IMR-90 (cell line): ENCODE measurements at regions not wholly inside any gene's neighbourhood (a gene's known extent, or its start where the extent isn't known, plus 50 kb on each side); places are given as distances from the start of the nearest gene placed in this dataset.

Experiments used
- ATAC-seq: fragments of 200-7000 bp; cut with Tn5 transposase; 2 replicates; pipeline ENCODE4 v1.9.1; 2020; ENCODE audit warnings: low read depth, mild to moderate bottlenecking, moderate library complexity
- BruUV-seq: library from RNA; stranded (reverse); fragments of 400-500 nt; replicated peaks from 2 replicates; lab custom pipeline; 2021; lab: Mats Ljungman, UMichigan
- CTCF ChIA-PET: fragments of 300-600 bp; formaldehyde crosslinking; extraction: SDS; loops from one replicate; lab custom pipeline; 2021; ENCODE audit warnings: antibody characterized with exemption; lab: Yijun Ruan, JAX
- POLR2A ChIA-PET: fragments of 300-600 bp; sonication (Branson Sonifier 250); formaldehyde crosslinking; loops from one replicate; lab custom pipeline; 2022; ENCODE audit warnings: antibody characterized with exemption; ENCODE audit not compliant: unreplicated experiment; lab: Charles Lee
- DNase-seq: peaks from one replicate; pipeline ENCODE4 v3.0.0; 2013
- H2AFZ ChIP-seq: replicated peaks from 2 replicates; pipeline ENCODE3; 2013; ENCODE audit warnings: low read length, mild to moderate bottlenecking; ENCODE audit not compliant: poor library complexity
- H2AK5ac ChIP-seq: 2 replicates; pipeline ENCODE4 v1.6.1; 2013; ENCODE audit warnings: low read depth, low read length, inconsistent platforms
- H2AK9ac ChIP-seq: replicated peaks from 2 replicates; pipeline ENCODE3; 2013; ENCODE audit warnings: mild to moderate bottlenecking, low read depth, low read length, moderate library complexity; ENCODE audit not compliant: poor library complexity
- H2BK120ac ChIP-seq: 2 replicates; pipeline ENCODE4 v1.6.1; 2013; ENCODE audit warnings: low read depth, low read length, inconsistent platforms
- H2BK15ac ChIP-seq: 3 replicates; pipeline ENCODE4 v1.6.1; 2013; ENCODE audit warnings: low read depth, low read length, inconsistent platforms
- H2BK20ac ChIP-seq: 2 replicates; pipeline ENCODE4 v1.6.1; 2013; ENCODE audit warnings: low read depth, mild to moderate bottlenecking, inconsistent platforms, low read length, moderate library complexity
- H2BK5ac ChIP-seq: 2 replicates; pipeline ENCODE4 v1.6.1; 2013; ENCODE audit warnings: mild to moderate bottlenecking, low read depth, low read length, inconsistent platforms; ENCODE audit not compliant: poor library complexity, severe bottlenecking
- H3K14ac ChIP-seq: replicated peaks from 2 replicates; pipeline ENCODE4 v1.6.1; 2013; ENCODE audit warnings: low read depth, low read length, inconsistent platforms
- H3K18ac ChIP-seq: 2 replicates; pipeline ENCODE4 v1.6.1; 2013; ENCODE audit warnings: low read depth, low read length, control low read depth
- H3K23ac ChIP-seq: 2 replicates; pipeline ENCODE4 v1.6.1; 2013; ENCODE audit warnings: low read depth, low read length, inconsistent platforms
- H3K27ac ChIP-seq: 2 replicates; pipeline ENCODE4 v1.5.1; 2013; ENCODE audit warnings: mild to moderate bottlenecking, control low read depth, low read length; ENCODE audit not compliant: insufficient read depth
- H3K27me3 ChIP-seq: 2 replicates; pipeline ENCODE4 v1.6.1; 2013; ENCODE audit warnings: low read length; ENCODE audit not compliant: control insufficient read depth, insufficient read depth
- H3K36me3 ChIP-seq: 2 replicates; pipeline ENCODE4 v1.6.1; 2013; ENCODE audit warnings: low read length, mixed read lengths; ENCODE audit not compliant: control insufficient read depth, insufficient read depth
- H3K4ac ChIP-seq: 2 replicates; pipeline ENCODE4 v1.6.1; 2013; ENCODE audit warnings: low read depth, low read length, inconsistent platforms
- H3K4me1 ChIP-seq: 2 replicates; pipeline ENCODE4 v1.6.1; 2013; ENCODE audit warnings: low read length, mixed read lengths; ENCODE audit not compliant: control insufficient read depth, insufficient read depth
- H3K4me2 ChIP-seq: 2 replicates; pipeline ENCODE4 v1.6.1; 2013; ENCODE audit warnings: low read depth, mild to moderate bottlenecking, control low read depth, low read length, moderate library complexity
- H3K4me3 ChIP-seq: 2 replicates; pipeline ENCODE4 v1.5.1; 2013; ENCODE audit warnings: low read depth, mild to moderate bottlenecking, control low read depth, low read length, moderate library complexity; ENCODE audit not compliant: insufficient read depth
- H3K56ac ChIP-seq: 2 replicates; pipeline ENCODE4 v1.6.1; 2013; ENCODE audit warnings: low read length, inconsistent platforms; ENCODE audit not compliant: insufficient read depth; ENCODE audit errors: extremely low read depth
- H3K79me1 ChIP-seq, 2 experiments: 2 replicates each; pipeline ENCODE4 v1.6.1; 2013; ENCODE audit warnings: low read length in 2 of 2, inconsistent platforms in 1 of 2, low read depth in 1 of 2
- H3K9ac ChIP-seq: 2 replicates; pipeline ENCODE4 v1.6.1; 2013; ENCODE audit warnings: low read depth, low read length, control low read depth
- H3K9me1 ChIP-seq: 2 replicates; pipeline ENCODE4 v1.6.1; 2013; ENCODE audit warnings: low read length, inconsistent platforms; ENCODE audit not compliant: insufficient read depth
- H3K9me3 ChIP-seq: 2 replicates; pipeline ENCODE4 v1.6.1; 2013; ENCODE audit warnings: low read length; ENCODE audit not compliant: control insufficient read depth, insufficient read depth
- H4K20me1 ChIP-seq: 2 replicates; pipeline ENCODE4 v1.6.1; 2013; ENCODE audit warnings: low read length, inconsistent platforms; ENCODE audit not compliant: insufficient read depth
- H4K5ac ChIP-seq: 2 replicates; pipeline ENCODE4 v1.6.1; 2013; ENCODE audit warnings: mild to moderate bottlenecking, low read depth, low read length, control low read depth
- H4K8ac ChIP-seq, 2 experiments: 2 replicates each; pipeline ENCODE4 v1.6.1; 2013; ENCODE audit warnings: low read depth in 2 of 2, low read length in 2 of 2, control low read depth in 1 of 2, inconsistent platforms in 1 of 2
- H4K91ac ChIP-seq: 2 replicates; pipeline ENCODE4 v1.6.1; 2013; ENCODE audit warnings: low read depth, low read length, inconsistent platforms; ENCODE audit not compliant: insufficient read depth
- CEBPB ChIP-seq: IDR thresholded peaks from 2 replicates; pipeline ENCODE4 v1.6.1; 2012; ENCODE audit warnings: low read depth, low read length, improper control_type of control experiment
- CHD1 ChIP-seq: IDR thresholded peaks from 2 replicates; pipeline ENCODE4 v1.6.1; 2012; ENCODE audit warnings: low read depth, low read length, improper control_type of control experiment
- MAFK ChIP-seq: IDR thresholded peaks from 2 replicates; pipeline ENCODE4 v1.6.1; 2012; ENCODE audit warnings: low read depth, low read length, improper control_type of control experiment
- MAZ ChIP-seq: IDR thresholded peaks from 2 replicates; pipeline ENCODE4 v1.6.1; 2012; ENCODE audit warnings: low read depth, mild to moderate bottlenecking, low read length, improper control_type of control experiment, moderate library complexity, borderline replicate concordance
- POLR2A ChIP-seq: IDR thresholded peaks from 2 replicates; pipeline ENCODE4 v1.6.1; 2012; ENCODE audit warnings: mild to moderate bottlenecking, low read depth, low read length
- RAD21 ChIP-seq: IDR thresholded peaks from 2 replicates; pipeline ENCODE4 v1.6.1; 2012; ENCODE audit warnings: low read length, improper control_type of control experiment
- whole genome bisulfite sequencing, 2 experiments: methylation state at CpG; one replicate each; pipeline versions ENCODE4 v1.1.5 to v1.1.7; 2013; ENCODE audit warnings: missing lambda C conversion rate in 2 of 2; ENCODE audit not compliant: insufficient read length in 1 of 2; ENCODE audit errors: extremely low coverage in 2 of 2; 5-methylcytosine and 5-hydroxymethylcytosine counted together
- dilution Hi-C: fragments of 300-500 bp; cut with HindIII; formaldehyde crosslinking; loops from one replicate; pipeline ENCODE4 v1.14.3; 2018; ENCODE audit warnings: low sequenced_read_pairs; ENCODE audit not compliant: unreplicated experiment
- in situ Hi-C: fragments of 300-500 bp; cut with MboI; formaldehyde crosslinking; loops from 3 replicates; pipeline ENCODE4 v1.14.3; 2019; ENCODE audit warnings: low sequenced_read_pairs, inconsistent platforms, mixed read lengths
- intact Hi-C: fragments of 100-400 bp; cut with micrococcal nuclease; formaldehyde crosslinking; loops from 2 replicates; pipeline ENCODE4 v1.10.0; 2022
- TF ChIP-seq, protein P1 (sequence below): conservative IDR thresholded peaks from 2 replicates; pipeline ENCODE4 v1.5.1; 2012; ENCODE audit warnings: mild to moderate bottlenecking, low read depth, low read length, improper control_type of control experiment
- TF ChIP-seq, protein P2 (sequence below): fragments of 150-350 bp; IDR thresholded peaks from 2 replicates; pipeline ENCODE4 v1.6.1; 2017; ENCODE audit warnings: mild to moderate bottlenecking, antibody characterized with exemption, low read length, low read depth
- TF ChIP-seq, protein P3 (sequence below): fragments of 150-350 bp; IDR thresholded peaks from 2 replicates; pipeline ENCODE4 v1.6.1; 2016; ENCODE audit warnings: low read depth, mild to moderate bottlenecking, low read length, moderate library complexity, borderline replicate concordance

- H3K9me3 ChIP-seq, result peaks cover 2% of the 10 kb centered on the region
- H2AFZ ChIP-seq, result no peak overlapping the region
- H3K27me3 ChIP-seq, result no peaks in the 10 kb centered on the region
- dilution Hi-C loops, result no loop called here
- no peak overlapping the region for H4K8ac ChIP-seq
- H3K4ac ChIP-seq, result no peak overlapping the region
- H3K79me1 ChIP-seq, result no peaks in the 10 kb centered on the region
- H3K4me1 ChIP-seq, result no peaks in the 10 kb centered on the region
- H3K4me3 ChIP-seq, result no peak overlapping the region
- H2AK5ac ChIP-seq, result no peak overlapping the region
- no peaks in the 10 kb centered on the region for H3K36me3 ChIP-seq
- no peak overlapping the region for H3K18ac ChIP-seq
- H3K9me1 ChIP-seq, result no peaks in the 10 kb centered on the region
- no peak overlapping the region for H2BK120ac ChIP-seq
- in situ Hi-C loops, result no loop called here
- ChIA-PET POLR2A (no interaction called here), CTCF (interaction anchor here (0.5 to 0.6 kb wide), 2 partner anchors 50 to 129 kb away, joined by 3 to 4 read pairs; no protein-coding TSS in a partner anchor)
- no peak for DNase-seq
- H2BK5ac ChIP-seq, result no peak overlapping the region
- intact Hi-C loops, result no loop called here
- no peak overlapping the region for H3K9ac ChIP-seq
- H3K56ac ChIP-seq, result no peak overlapping the region
- ATAC-seq, result no peak
- no peak overlapping the region for H3K23ac ChIP-seq
- H4K91ac ChIP-seq, result no peak overlapping the region
- no peak overlapping the region for H4K5ac ChIP-seq
- H2BK20ac ChIP-seq, result no peak overlapping the region
- H2AK9ac ChIP-seq, result no peak overlapping the region
- H3K14ac ChIP-seq, result no peak overlapping the region
- no peak overlapping the region for H2BK15ac ChIP-seq
- no CpG with 5 or more reads among the region's 2 CpGs for WGBS, 2 experiments
- TF ChIP-seq MAZ (no peak), MAFK (no peak), RAD21 (no peak), POLR2A (no peak), CHD1 (no peak), CEBPB (no peak)
- TF ChIP-seq, protein P1, sequence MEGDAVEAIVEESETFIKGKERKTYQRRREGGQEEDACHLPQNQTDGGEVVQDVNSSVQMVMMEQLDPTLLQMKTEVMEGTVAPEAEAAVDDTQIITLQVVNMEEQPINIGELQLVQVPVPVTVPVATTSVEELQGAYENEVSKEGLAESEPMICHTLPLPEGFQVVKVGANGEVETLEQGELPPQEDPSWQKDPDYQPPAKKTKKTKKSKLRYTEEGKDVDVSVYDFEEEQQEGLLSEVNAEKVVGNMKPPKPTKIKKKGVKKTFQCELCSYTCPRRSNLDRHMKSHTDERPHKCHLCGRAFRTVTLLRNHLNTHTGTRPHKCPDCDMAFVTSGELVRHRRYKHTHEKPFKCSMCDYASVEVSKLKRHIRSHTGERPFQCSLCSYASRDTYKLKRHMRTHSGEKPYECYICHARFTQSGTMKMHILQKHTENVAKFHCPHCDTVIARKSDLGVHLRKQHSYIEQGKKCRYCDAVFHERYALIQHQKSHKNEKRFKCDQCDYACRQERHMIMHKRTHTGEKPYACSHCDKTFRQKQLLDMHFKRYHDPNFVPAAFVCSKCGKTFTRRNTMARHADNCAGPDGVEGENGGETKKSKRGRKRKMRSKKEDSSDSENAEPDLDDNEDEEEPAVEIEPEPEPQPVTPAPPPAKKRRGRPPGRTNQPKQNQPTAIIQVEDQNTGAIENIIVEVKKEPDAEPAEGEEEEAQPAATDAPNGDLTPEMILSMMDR, result no peak
- TF ChIP-seq, protein P2, sequence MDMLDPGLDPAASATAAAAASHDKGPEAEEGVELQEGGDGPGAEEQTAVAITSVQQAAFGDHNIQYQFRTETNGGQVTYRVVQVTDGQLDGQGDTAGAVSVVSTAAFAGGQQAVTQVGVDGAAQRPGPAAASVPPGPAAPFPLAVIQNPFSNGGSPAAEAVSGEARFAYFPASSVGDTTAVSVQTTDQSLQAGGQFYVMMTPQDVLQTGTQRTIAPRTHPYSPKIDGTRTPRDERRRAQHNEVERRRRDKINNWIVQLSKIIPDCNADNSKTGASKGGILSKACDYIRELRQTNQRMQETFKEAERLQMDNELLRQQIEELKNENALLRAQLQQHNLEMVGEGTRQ, result no peak
- TF ChIP-seq, protein P3, sequence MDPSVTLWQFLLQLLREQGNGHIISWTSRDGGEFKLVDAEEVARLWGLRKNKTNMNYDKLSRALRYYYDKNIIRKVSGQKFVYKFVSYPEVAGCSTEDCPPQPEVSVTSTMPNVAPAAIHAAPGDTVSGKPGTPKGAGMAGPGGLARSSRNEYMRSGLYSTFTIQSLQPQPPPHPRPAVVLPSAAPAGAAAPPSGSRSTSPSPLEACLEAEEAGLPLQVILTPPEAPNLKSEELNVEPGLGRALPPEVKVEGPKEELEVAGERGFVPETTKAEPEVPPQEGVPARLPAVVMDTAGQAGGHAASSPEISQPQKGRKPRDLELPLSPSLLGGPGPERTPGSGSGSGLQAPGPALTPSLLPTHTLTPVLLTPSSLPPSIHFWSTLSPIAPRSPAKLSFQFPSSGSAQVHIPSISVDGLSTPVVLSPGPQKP, result no peak
- no peak overlapping the region for H3K27ac ChIP-seq
- no peaks in the 10 kb centered on the region for H4K20me1 ChIP-seq
- no peak overlapping the region for H3K4me2 ChIP-seq
- no TSS peak for BruUV-seq
Observed at GRCh38 chr2:80887841-80888378, 583.4 kb upstream of the LRRTM1 start.
